ENCODE measurements at regions not wholly inside any gene's neighbourhood (a gene's known extent, or its start where the extent isn't known, plus 50 kb on each side); places are given as distances from the start of the nearest gene placed in this dataset.
A peak's percentile ranks its signal among the peaks of the same experiment; 100 is the strongest.

DNA sequence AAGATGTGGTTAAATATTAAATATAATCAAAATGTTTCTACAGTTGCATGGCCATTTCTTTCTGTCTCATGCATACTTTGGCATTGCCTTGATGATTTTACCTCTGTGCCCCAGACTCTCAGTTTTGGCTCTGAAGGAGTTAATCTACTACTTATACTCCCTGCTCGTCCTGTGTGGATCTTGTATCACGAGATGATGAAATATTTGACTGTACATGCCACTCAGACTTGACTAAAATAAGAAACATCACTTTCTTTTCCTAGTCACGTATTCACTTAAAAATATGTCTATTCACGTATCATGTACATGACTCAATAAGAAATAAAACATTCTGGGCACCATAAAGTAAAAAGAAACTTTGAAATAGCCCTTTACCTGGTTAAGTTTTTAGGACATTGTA lies 397.7 kb downstream of the RFPL4B start:
- DNase-seq, result no peak

DNA sequence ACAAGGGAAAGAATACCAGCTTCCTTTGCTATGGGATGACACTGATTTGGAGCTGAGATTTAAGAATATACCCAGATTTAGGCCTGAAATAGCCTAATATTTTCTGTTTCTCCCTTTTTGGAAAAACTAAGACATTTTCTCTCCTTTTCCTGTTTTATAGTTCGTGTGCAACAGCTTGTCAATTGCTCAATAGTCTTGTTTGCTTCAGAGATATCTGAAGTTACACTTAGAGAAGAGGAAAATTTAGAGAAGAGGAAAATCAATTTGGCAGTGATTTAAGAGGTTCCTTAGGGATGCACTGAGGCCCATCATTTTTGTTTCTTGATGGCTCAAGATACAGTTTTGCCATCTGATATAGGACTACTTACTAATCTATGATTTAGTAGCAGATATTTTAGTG lies 398.6 kb downstream of the RFPL4B start:
- DNase-seq, result no peak

DNA sequence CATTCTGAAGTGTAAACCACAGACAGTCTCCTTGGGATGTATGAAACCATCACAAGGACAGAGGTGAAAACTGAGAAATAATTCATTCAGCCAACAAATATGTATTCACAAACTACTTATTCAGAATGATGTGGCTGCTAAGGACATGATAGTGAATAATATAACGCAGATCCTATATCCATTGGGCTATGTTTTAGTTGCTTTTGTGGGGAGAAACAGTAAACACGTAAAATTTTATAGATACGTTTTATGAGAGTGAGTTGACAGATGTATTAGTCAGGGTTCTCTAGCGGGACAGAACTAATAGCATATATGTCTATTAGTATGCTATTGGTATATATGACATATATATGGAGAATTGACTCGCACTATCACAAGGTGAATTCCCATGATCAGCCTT lies 402.5 kb downstream of the RFPL4B start:
- no peak for DNase-seq

- no peak for DNase-seq
Measured at GRCh38 chr6:112752305-112752704, 405.2 kb downstream of the RFPL4B start.

DNA sequence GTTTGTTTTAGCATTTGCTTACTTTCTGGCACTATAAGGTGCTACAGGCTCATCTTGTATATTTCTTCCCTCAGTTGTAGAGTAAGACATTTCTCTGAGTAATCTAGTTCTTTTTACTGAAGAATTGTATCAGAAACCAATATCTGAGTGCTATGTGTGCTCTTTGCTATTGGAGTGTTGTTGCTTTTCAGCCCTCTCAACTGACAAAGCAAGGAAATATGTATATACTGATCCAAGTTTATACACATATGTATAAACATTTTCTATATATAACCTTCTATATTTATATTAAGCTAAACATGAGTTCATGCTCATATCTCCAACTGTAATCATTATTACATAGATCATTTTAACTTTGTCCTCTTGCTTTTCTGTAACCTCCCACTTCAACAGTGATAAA lies 405.7 kb downstream of the RFPL4B start:
- DNase-seq, result no peak

DNA sequence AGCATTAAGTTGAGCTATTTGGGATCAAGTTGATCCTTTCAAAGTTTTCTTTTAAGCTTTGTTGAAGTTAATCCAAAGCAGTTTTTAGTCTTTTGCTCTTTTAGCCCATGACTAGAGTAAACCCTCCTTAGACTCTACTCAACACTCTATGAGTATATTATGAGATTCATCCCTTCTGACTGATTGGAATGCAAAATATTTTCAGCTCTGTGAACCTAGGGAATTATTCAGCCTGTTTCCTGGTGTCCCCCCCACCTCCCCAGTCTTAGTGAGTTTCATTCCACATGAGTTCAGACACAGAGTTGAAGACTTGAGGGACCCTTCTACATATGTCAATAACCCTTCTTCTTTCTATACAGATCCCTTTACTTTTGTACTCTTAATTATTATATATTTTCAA lies 413.7 kb downstream of the RFPL4B start:
- DNase-seq, result no peak

- DNase-seq, result no peak
Measured at GRCh38 chr6:112761740-112762139, 414.6 kb downstream of the RFPL4B start.

- no peak for DNase-seq
Measured at GRCh38 chr6:112764377-112764776, 417.2 kb downstream of the RFPL4B start.

GRCh38 chr6:112770308-112770707 lies 423.2 kb downstream of the RFPL4B start:
- DNase-seq, result no peak

DNA sequence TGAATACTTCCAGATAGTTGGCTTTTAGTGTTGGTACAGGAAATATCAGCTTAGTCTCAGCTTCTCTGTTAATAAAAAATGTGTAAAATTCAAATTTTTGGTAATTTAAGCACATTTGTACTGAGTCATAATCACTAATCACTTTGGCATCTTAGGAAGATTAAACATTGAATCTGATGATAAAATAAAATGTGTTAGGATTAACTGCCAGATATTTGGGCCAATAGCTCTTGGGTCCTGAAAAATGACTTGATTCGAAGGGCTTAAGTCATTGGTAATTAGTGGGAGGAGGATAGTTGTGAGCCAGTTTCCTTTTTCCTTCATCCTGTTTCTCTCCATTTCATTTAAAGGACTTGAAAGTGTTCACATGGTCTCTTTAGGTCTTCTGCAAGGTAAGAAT lies 426.1 kb downstream of the RFPL4B start:
- no peak for DNase-seq

DNA sequence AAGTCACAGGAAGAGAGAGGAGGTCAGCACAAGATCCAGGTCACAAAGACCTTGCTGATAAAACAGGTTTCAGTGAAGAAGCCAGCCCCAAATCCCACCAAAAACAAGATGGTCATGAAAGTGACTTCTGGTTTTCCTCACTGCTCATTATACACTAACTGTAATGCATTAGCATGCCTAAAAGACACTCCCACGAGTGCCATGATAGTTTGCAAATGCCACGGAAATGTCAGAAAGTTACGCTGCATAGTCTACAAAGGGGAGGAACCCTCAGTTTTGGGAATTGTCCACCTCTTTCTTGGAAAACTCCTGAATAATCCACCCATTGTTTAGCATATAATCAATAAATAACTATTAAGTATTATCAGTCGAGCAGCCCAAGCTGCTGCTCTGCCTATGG lies 427.2 kb downstream of the RFPL4B start:
- DNase-seq, result no peak

GRCh38 chr6:112780498-112781096 lies 433.5 kb downstream of the RFPL4B start:
- peak; percentile 59 for DNase-seq

DNA sequence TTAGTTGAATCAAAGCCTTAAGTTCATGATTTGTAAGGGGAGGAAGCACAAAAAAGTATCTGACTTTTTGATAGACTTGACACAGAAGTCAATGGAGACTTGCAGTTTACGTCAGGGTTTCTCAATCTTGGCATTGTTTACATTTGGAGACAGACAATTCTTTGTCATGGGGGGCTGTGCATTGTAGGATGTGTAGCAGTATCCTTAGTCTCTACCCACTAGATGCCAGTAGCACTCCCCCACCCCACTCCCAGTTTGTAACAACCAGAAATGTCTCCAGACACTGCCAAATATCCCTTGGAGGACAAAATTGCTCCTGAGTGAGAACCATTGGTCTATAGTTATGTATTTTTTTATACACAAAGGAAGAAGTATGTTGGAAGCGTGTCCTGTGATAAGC lies 434.1 kb downstream of the RFPL4B start:
- no peak for DNase-seq

GRCh38 chr6:112785408-112785807 lies 438.3 kb downstream of the RFPL4B start:
- DNase-seq, result no peak

DNA sequence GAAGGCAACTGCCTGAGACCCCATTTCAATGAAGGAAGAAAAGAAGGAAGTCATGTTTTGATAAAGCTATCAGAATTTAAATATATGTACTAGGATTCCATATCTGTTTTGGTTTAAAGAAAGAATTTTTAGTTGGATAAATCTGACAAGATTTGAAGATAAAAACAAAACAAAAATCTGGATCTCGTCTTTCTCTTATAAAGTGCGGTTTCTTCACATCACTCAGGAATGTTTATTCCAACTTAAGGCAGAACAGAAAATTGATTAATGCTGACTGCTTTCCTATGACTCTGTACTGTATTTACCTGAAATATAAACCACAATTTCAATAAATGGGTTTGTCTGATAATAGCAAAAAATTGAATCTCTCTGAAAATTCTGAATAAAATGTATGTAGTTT lies 439.7 kb downstream of the RFPL4B start:
- DNase-seq, result no peak

DNA sequence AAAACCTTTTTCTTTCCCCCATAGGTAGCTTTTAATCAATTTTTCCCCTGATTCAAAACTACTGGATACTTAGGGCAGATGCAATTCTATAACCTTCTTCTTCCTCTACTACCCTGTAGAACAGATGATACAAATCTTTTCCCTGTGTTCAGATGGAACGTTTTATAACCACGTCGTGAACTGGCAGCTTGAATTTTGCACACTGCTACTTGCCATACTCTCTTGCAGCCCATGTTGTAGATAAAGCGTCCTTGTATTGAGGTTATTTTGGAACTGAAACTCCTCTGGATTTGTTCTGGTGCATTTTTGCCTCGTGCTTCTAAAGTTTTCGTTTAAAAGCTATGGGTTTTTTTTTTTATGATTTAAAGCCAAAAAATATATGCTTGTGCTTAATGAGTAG lies 440.2 kb downstream of the RFPL4B start:
- DNase-seq, result no peak

DNA sequence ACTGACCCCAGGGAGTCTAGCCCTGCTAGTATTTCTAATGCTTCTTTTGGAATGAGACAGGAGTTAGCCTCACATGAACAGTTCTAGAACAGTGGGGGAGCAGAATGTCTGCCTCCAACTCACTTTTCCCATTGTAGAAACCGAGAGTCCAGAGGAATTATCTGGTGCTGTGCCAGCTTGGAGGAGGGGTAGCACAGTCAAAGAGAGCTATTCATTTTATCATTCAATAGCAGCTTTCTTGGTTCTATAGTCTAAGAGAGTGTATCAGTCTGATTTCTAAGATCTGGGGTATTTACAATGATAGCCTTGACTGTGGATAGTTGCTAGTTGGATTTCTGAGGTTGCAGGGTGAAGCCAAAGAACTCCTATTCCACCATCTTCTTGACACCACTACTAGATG lies 448.2 kb downstream of the RFPL4B start:
- DNase-seq, result no peak

- no peak for DNase-seq
Measured at GRCh38 chr6:112796712-112797111, 449.6 kb downstream of the RFPL4B start.

- DNase-seq, result no peak
Measured at GRCh38 chr6:112799889-112800288, 452.8 kb downstream of the RFPL4B start.

GRCh38 chr6:112800439-112800838 lies 453.3 kb downstream of the RFPL4B start:
- no peak for DNase-seq

DNA sequence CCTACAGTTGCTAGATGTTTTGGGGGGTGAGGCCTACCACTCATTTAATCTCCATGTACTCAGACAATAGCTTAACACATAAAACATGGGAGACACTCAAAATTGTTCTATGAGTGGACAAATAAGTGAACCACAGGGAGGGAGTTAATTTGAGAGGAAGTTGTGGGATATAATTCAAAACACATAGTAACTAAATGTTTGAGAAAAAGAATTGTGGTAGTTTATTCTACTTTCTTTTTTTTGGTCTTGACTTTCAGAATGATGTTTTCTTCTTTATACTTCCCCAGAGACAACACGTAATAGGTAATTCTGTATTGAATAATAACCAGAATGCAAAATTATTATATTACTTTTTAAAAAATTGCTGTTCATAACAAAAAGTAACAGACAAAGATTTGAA lies 453.8 kb downstream of the RFPL4B start:
- no peak for DNase-seq

GRCh38 chr6:112801468-112802080 lies 454.4 kb downstream of the RFPL4B start:
- no peak for DNase-seq

GRCh38 chr6:112802144-112802543 lies 455.0 kb downstream of the RFPL4B start:
- no peak for DNase-seq

DNA sequence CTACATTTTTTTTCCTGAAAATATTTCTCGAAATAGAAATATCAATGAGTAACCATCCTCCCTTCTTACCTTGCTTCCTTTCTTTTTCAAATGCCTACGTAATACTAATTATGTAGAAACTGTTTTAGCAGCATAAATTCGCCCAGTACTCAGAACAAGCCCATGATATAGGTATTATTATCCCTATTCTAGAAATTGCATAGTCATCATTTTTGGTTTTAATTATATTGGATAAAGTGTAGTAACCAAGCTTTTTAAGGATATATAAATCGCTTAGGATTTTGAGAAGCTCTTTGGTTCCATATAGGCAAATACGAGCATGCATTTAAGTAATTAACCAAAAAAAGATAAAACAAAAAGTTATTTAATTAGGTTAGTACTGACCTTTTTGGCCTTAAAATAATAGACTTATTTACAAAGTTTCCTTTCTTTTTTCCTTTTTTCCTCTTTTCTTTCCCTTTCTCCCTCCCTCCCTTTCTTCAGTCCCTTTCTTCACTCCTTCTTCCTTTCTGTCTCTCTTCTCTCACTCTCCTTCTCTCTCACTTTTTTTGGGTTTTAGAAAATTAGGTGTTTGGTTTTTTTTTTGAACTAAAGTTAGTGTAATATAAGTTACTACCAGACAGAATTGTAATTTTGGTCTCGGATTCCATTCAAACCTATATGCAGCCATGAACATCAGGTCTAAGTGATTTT lies 457.7 kb downstream of the RFPL4B start:
- no peak for DNase-seq
